SK-N-DZ (cell line): ENCODE measurements at regions not wholly inside any gene's neighbourhood (a gene's known extent, or its start where the extent isn't known, plus 50 kb on each side); places are given as distances from the start of the nearest gene placed in this dataset.
"Not testable (repeated sequence)": the region's sequence is repeated elsewhere in the genome, so short reads cannot be mapped to it uniquely, and the experiment has no call there.

Experiments used
- DNase-seq: peaks from one replicate; pipeline ENCODE4 v3.0.0-alpha.2; 2015; ENCODE audit warnings: low spot score

DNA sequence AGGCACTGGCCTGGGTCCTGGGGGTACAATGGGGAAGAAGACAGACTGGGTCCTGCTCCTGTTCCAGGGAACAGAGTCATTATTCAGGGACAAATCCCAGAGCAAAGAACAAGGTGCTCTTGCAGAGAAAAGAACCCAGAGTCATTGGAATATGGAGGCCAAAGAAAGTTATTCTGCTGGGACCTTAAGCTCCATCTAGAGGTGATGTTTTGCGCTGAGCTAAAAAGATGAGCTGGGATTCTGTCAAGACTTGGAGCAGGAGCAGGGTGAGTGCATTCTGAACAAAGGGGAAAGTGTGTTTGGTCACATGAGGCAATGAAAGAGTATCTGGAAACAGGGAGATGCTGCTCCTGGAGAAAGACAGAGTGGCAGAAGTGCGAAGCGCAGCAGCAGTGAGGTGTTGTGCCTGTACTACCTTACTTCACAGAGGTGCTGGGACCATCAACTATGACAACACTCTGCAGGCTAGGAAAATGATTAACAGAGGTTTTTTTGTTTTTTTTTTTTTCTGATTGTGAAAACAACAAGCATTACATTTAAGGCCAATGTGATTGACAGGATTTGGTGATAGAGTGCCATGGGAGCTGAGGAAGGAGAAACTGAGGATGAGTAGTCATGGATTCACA lies 95.3 kb upstream of the TNFSF11 start:
- no peak for DNase-seq

DNA sequence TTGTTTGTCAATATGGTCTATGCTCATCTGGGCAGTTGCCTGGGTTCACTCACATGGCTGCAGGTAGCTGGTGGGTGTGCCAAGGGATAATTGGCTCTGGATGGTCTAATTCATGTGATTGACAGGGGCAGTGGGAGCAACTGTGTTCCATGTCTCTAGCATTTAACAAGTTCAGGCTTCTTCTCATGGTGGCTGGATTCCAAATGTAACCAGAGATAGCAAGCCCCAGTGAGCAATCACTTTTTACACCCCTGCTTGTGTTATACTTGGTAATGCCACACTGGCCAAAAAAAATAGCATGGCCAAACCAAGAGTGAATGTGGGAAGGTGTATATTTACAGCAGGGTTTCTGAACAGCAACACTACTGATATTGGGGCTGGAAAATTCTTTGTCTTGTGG lies 89.6 kb upstream of the TNFSF11 start:
- DNase-seq: no peak

DNA sequence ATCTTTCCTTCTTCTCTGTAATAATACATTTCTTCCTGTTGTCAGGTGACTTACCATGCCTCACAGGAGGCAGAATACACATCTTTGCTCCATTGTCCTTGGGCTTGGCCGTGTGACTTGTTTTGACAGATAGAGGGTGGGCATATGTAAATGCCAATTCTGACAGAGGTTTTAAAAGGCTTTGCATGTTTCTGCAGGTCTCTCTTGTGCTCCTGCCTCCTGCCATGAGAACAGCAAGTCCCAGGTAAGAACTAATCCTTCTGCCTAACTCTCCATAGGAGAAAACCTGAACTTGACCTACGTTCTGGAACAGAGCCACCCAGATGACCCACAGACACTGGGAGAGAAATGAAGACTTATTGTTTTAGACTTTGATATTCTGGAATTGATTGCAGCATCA lies 88.7 kb upstream of the TNFSF11 start:
- DNase-seq: no peak

DNA sequence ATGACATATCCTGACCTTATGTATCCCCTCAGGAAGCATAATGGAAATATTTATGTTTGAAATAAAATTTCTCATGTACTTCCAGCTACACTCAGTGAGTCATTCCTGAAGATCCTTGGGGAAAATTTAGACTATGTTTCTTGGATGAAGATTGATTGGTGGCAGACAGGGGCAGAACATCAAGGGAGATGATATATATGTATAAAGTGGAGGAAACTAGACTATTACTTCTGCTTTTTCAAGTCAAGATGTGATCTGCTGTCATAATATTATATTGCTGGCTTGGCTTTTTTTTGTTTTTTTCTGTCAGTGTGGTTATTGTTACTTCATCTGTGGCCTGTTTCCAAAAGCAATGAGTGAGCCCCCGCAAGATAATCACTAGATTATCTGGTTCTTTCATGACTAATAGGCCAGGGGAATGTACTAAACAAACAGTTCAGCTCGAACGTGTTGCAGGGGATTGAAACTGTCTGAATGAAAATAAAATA lies 87.2 kb upstream of the TNFSF11 start:
- DNase-seq: no peak

DNA sequence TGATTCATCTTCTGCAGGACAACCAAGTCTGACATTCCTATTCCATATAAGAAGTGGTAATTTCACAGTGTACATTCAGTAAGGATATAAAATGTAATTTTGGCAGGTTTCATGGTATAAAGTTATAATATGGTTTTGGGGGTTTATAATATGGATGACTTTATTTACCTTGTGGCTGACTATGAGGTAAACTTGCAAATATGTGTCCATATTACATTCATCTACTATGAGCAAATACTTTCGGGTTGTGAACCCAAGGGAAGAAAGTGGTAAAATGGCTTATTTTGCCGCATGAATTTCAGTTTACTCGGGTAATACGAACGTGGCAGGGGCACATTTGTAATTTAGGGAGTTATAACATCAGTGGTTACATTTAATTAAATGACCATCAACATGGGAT lies 86.7 kb upstream of the TNFSF11 start:
- DNase-seq: no peak

DNA sequence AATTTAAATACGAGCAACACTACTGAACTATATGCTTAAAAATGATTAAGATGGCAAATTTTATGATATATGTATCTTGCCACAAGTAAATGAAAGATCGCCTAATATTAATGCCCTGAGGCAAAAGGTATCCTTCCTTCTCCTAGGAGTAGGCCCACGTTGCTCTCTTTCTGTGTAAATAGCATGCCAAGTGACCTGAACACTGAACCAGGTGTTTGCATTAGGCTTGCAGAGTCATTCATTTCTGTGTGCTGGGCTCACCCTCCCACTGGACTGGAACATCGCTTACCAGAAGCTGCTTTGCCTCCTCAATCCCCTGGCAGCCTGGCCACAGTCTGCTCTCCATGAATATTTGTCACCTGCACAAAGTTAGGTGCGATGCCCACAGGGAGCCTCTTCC lies 83.3 kb upstream of the TNFSF11 start:
- DNase-seq: no peak

DNA sequence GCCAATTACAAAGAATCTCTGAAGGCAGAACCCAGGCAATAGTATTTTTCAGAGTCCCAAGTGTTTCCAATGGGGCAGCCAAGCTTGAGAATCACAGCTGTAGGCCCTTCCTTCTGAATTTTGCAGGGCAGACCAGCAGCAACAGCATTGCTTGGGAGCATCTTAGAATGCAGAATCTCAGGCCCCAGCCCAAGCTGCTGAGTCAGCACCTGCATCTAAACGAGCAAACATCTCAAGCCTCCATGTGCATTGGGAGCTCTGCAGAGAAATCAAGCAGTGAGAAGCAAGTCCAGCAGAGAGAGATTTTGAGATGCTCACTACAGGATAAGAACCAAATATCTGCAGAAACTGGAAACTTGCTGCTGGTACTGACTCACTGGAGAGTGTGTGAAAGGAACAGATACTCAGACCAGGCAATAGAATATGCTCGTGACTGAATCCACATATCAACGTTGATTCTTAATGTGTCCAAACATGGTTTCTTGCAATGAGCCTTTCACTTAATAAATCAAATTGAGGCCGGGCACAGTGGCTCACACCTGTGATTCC lies 81.5 kb upstream of the TNFSF11 start:
- no peak for DNase-seq

DNA sequence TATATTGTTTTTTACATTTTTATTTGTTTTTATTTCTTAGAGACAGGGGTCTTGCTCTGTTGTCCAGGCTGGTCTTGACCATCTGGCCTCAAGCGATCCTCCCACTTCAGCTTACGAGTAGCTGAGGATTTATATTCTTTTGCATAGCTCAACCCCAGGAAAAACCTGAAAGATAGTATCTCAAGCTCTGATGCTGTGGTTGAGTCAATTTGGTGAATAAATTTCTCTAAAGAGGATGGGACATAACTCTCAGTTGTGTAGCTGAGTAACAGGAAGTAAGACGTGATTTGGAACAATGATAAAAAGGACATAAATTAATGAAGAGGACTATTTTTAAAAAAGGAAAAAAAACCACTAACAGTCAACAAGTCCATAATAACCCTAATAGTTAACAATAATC lies 79.8 kb upstream of the TNFSF11 start:
- no peak for DNase-seq

DNA sequence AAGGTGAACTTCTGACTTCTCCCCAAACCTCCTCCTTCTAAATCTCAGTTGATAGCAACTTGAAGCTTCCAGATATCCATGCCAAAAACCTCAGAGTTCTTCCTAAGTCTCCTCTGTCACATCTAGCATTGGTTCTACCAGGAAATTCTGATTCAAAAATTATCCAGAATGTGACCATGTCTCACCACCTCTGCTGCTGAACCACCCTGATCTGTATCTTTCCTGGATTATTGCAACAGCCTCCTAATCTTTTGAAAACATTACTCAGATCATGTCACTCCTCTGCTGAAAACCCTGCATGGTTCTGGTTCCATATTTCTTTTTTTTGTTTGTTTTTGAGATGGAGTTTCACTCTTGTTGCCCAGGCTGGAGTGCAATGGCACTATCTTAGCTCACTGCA lies 78.7 kb upstream of the TNFSF11 start:
- DNase-seq: no peak

DNA sequence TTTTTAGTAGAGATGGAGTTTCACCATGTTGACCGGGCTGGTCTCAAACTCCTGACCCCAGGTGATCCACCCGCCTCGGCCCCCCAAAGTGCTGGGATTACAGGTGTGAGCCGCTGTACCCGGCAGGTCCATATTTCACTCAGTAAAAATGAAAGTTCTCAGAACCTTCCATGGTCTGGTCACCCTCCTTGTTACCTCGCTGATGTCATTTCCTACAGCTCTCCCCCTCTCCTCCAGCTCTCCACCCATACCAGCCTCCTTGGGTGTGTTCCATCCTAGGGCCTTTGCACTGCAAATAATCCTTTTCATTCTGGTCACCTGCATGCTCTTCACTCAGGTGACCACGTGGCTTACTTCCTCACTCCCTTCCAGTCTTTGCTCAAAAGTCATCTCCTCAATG lies 78.2 kb upstream of the TNFSF11 start:
- DNase-seq: no peak

DNA sequence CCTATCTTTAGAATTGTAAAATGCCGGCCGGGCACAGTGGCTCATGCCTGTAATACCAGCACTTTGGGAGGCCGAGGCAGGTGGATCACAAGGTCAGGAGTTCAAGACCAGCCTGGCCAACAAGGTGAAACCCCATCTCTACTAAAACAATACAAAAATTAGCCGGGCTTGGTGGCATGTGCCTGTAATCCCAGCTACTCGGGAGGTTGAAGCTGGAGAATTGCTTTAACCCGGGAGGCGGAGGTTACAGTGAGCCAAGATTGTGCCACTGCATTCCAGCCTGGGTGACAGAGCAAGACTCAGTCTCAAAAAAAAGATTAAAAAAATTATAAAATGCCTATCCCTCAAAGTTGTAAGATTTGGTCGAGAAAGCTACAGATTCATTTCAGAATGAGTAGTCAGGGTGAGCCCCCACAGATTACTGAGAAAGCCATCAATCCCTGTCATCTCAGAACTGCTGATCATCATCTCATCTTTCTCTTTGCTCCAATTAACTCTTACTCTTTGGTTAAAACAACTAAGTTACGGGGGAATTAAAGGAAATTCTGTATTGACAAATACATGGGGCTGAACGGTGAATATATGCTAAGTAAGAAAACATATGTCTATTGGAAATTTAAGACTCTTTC lies 76.9 kb upstream of the TNFSF11 start:
- not testable (repeated sequence) for DNase-seq

DNA sequence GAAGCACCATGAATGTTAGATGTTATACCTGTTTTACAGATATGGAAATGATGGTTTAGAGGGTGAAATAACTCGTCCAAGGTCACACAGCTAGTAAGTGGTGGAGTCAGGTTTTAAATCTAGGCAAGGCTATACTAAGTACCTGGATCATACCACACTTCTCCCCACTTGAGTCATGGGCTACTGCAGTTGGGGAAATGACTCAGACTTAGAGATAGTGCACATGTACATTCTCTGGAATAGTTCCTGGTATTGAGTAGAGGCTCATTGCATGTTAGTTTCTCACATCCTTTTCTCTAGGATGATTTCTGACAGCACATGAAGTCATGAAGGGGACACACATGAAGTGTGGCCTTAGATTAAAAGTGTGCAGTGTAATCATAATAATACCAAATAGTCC lies 76.2 kb upstream of the TNFSF11 start:
- DNase-seq: no peak

DNA sequence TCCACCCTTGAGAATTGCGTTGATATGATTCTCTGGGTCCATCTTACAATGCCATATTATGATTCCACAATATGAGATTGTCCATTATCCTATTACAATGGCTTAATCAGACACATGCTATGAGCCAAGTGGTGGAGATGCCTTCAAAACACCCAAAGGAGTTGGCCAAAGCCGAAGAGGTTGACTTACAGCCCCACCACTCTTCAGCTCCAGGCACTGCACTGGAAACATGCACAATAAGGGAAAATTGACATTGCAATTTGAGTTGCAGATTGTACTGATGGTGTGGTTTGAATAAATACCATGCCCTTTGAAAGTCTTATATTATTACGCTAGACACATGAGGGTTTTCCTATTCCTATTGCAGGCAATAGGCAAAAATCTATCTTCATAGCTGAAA lies 75.4 kb upstream of the TNFSF11 start:
- DNase-seq: no peak
